ENCODE measurements at regions not wholly inside any gene's neighbourhood (a gene's known extent, or its start where the extent isn't known, plus 50 kb on each side); places are given as distances from the start of the nearest gene placed in this dataset.

DNA sequence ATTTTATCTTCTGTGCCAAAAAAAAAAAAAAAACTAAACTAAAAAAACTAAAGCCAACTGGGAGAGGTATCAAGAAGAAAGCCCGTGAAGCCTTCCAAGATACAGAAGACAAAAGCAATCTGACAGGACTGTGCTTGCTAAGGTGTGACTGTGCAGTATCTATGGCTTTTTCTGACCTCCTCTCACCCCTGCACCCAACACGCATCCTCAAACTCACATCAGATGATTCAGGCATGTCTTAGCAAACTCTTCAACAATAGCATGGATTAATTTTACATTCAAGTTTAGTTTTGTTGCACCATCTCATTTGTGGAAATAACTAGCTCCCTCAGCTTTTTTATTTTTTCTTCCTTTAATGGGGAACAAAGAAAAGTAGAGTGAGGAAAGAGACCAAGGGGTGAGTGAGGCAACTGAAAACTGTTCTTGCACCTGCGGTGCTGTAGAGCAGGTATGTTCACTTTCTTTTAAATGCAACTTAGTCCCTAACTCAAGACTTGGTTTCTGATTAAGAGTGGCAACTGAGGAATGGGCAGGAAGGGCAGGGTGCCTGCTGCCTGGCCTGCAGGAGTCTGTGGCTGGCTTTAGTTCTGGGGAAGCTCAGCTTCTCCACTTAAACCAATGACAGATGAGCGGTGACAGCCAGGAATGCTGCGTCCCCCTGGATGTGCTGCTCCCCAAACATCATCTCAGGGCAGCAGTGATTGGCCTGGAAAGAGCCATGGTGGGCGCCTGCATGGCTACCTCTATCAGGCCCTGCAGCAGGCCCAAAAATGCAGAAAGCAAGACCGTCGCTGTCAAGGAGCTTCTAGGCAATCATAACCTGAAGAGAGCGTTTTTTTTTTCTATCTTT lies 71.3 kb upstream of the LRRC8B start:
- Histone ChIP-seq H3K4me3 (ENCODE audit: insufficient read depth, low read depth, low read length) (no peak overlapping the region), H2BK5ac (ENCODE audit: low read depth, low read length, poor library complexity, severe bottlenecking) (no peak overlapping the region), H4K5ac (ENCODE audit: low read depth, low read length) (no peak overlapping the region), H2BK120ac (ENCODE audit: low read depth, low read length) (no peak overlapping the region), H2AK5ac (ENCODE audit: low read depth, low read length) (no peak overlapping the region), H3K27ac (ENCODE audit: insufficient read depth, low read length) (no peak overlapping the region), H3K27me3 (ENCODE audit: control insufficient read depth, insufficient read depth, low read length) (no peaks in the 10 kb centered on the region), H2BK20ac (ENCODE audit: low read depth, low read length) (no peak overlapping the region), H3K14ac (replicated peaks; ENCODE audit: low read depth, low read length) (no peak overlapping the region), H3K9me3 (ENCODE audit: control insufficient read depth, insufficient read depth, low read length) (no peaks in the 10 kb centered on the region), H3K9ac (ENCODE audit: low read depth, low read length) (no peak overlapping the region), H4K20me1 (ENCODE audit: insufficient read depth, low read length) (no peaks in the 10 kb centered on the region), H2BK15ac (ENCODE audit: low read depth, low read length) (no peak overlapping the region), H3K4me1 (ENCODE audit: control insufficient read depth, insufficient read depth, low read length) (no peaks in the 10 kb centered on the region), H3K18ac (ENCODE audit: low read depth, low read length) (no peak overlapping the region), H3K36me3 (ENCODE audit: control insufficient read depth, insufficient read depth, low read length) (no peaks in the 10 kb centered on the region), H3K79me1 (ENCODE audit: low read depth in 1 of 2, low read length in 2 of 2) (no peaks in the 10 kb centered on the region), H3K56ac (ENCODE audit: extremely low read depth, insufficient read depth, low read length) (no peak overlapping the region), H2AFZ (replicated peaks; ENCODE audit: low read length, poor library complexity) (no peak overlapping the region), H3K4me2 (ENCODE audit: low read depth, low read length) (no peak overlapping the region), H4K8ac (ENCODE audit: low read depth in 2 of 2, low read length in 2 of 2) (no peak overlapping the region), H3K9me1 (ENCODE audit: insufficient read depth, low read length) (no peaks in the 10 kb centered on the region), H3K23ac (ENCODE audit: low read depth, low read length) (no peak overlapping the region), H3K4ac (ENCODE audit: low read depth, low read length) (no peak overlapping the region), H2AK9ac (replicated peaks; ENCODE audit: low read depth, low read length, poor library complexity) (no peak overlapping the region), H4K91ac (ENCODE audit: insufficient read depth, low read depth, low read length) (no peak overlapping the region)
- DNase-seq, result no peak
- no peak for ATAC-seq (ENCODE audit: low read depth)
- intact Hi-C loops (cut with micrococcal nuclease) (loop anchor here (10.0 kb wide), 1 partner anchor 849 kb away; no protein-coding TSS in a partner anchor), in situ Hi-C loops (cut with MboI; ENCODE audit: low sequenced_read_pairs) (no loop called here), dilution Hi-C loops (cut with HindIII; ENCODE audit: low sequenced_read_pairs, unreplicated experiment) (no loop called here)
- ChIA-PET CTCF (interaction anchor here (0.6 to 0.7 kb wide), 3 partner anchors 19 to 482 kb away, joined by 3 to 4 read pairs (median 3); no protein-coding TSS in a partner anchor), POLR2A (ENCODE audit: unreplicated experiment) (interaction anchor here (0.6 kb wide), 2 partner anchors 477 to 554 kb away, joined by 3 to 12 read pairs; no protein-coding TSS in a partner anchor)
- no CpG with 5 or more reads among the region's 9 CpGs for WGBS, 2 experiments (ENCODE audit: extremely low coverage in 2 of 2, insufficient read length in 1 of 2)
- BruUV-seq (replicated peaks), result no TSS peak
- no peak for TF ChIP-seq MAFK (IDR thresholded peaks at IDR 0.05; ENCODE audit: low read depth, low read length)
- no peak for TF ChIP-seq RFX5 (IDR thresholded peaks at IDR 0.05; ENCODE audit: low read depth, low read length)
- no peak for TF ChIP-seq POLR2A (IDR thresholded peaks at IDR 0.05; ENCODE audit: low read depth, low read length)
- TF ChIP-seq NFE2L2 (IDR thresholded peaks at IDR 0.05; ENCODE audit: low read depth, low read length), result no peak
- TF ChIP-seq FOS (IDR thresholded peaks at IDR 0.05; ENCODE audit: low read depth, low read length), result no peak
- TF ChIP-seq RAD21 (IDR thresholded peaks at IDR 0.05; ENCODE audit: low read length), result no peak
- TF ChIP-seq, protein P1, sequence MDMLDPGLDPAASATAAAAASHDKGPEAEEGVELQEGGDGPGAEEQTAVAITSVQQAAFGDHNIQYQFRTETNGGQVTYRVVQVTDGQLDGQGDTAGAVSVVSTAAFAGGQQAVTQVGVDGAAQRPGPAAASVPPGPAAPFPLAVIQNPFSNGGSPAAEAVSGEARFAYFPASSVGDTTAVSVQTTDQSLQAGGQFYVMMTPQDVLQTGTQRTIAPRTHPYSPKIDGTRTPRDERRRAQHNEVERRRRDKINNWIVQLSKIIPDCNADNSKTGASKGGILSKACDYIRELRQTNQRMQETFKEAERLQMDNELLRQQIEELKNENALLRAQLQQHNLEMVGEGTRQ (IDR thresholded peaks at IDR 0.05; ENCODE audit: low read depth, low read length), result no peak
- TF ChIP-seq MXI1 (IDR thresholded peaks at IDR 0.05; ENCODE audit: borderline replicate concordance, low read depth, low read length), result no peak
- TF ChIP-seq BHLHE40 (IDR thresholded peaks at IDR 0.05; ENCODE audit: low read depth, low read length), result no peak
- TF ChIP-seq, protein P2, sequence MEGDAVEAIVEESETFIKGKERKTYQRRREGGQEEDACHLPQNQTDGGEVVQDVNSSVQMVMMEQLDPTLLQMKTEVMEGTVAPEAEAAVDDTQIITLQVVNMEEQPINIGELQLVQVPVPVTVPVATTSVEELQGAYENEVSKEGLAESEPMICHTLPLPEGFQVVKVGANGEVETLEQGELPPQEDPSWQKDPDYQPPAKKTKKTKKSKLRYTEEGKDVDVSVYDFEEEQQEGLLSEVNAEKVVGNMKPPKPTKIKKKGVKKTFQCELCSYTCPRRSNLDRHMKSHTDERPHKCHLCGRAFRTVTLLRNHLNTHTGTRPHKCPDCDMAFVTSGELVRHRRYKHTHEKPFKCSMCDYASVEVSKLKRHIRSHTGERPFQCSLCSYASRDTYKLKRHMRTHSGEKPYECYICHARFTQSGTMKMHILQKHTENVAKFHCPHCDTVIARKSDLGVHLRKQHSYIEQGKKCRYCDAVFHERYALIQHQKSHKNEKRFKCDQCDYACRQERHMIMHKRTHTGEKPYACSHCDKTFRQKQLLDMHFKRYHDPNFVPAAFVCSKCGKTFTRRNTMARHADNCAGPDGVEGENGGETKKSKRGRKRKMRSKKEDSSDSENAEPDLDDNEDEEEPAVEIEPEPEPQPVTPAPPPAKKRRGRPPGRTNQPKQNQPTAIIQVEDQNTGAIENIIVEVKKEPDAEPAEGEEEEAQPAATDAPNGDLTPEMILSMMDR (conservative IDR thresholded peaks at IDR 0.05; ENCODE audit: low read depth, low read length), result no peak
- TF ChIP-seq, protein P3, sequence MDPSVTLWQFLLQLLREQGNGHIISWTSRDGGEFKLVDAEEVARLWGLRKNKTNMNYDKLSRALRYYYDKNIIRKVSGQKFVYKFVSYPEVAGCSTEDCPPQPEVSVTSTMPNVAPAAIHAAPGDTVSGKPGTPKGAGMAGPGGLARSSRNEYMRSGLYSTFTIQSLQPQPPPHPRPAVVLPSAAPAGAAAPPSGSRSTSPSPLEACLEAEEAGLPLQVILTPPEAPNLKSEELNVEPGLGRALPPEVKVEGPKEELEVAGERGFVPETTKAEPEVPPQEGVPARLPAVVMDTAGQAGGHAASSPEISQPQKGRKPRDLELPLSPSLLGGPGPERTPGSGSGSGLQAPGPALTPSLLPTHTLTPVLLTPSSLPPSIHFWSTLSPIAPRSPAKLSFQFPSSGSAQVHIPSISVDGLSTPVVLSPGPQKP (IDR thresholded peaks at IDR 0.05; ENCODE audit: borderline replicate concordance, low read depth, low read length), result no peak
- TF ChIP-seq RCOR1 (IDR thresholded peaks at IDR 0.05; ENCODE audit: insufficient replicate concordance, low read length), result no peak
- no peak for TF ChIP-seq SMC3 (IDR thresholded peaks at IDR 0.05; ENCODE audit: low read depth, low read length)
- TF ChIP-seq CHD1 (IDR thresholded peaks at IDR 0.05; ENCODE audit: low read depth, low read length), result no peak
- TF ChIP-seq MAZ (IDR thresholded peaks at IDR 0.05; ENCODE audit: borderline replicate concordance, low read depth, low read length), result no peak
